Panc1 (cell line): ENCODE measurements at regions not wholly inside any gene's neighbourhood (a gene's known extent, or its start where the extent isn't known, plus 50 kb on each side); places are given as distances from the start of the nearest gene placed in this dataset.

Source experiments
- ATAC-seq: fragments of 200-7000 bp; cut with Tn5 transposase; 2 replicates; pipeline ENCODE4 v1.9.1; 2020; ENCODE audit warnings: mild to moderate bottlenecking, moderate library complexity
- BruUV-seq: library from RNA; stranded (reverse); fragments of 400-500 nt; replicated peaks from 2 replicates; lab custom pipeline; 2021; lab: Mats Ljungman, UMichigan
- CTCF ChIA-PET: fragments of 300-600 bp; sonication (Branson Sonifier 250); formaldehyde crosslinking; loops from one replicate; lab custom pipeline; 2022; ENCODE audit warnings: antibody characterized with exemption; lab: Charles Lee
- POLR2A ChIA-PET: fragments of 300-600 bp; sonication (Branson Sonifier 250); formaldehyde crosslinking; loops from one replicate; lab custom pipeline; 2022; ENCODE audit warnings: antibody characterized with exemption; lab: Charles Lee
- DNase-seq: peaks from one replicate; pipeline ENCODE4 v3.0.0-alpha.2; 2010; ENCODE audit warnings: low read depth, low spot score
- H3K27ac ChIP-seq: 2 replicates; pipeline ENCODE4 v1.5.1; 2011; ENCODE audit warnings: mild to moderate bottlenecking, low read length, inconsistent platforms
- H3K27me3 ChIP-seq: fragments of 200-500 bp; sonication (Bioruptor generic); 2 replicates; pipeline ENCODE4 v1.6.0; 2014; ENCODE audit warnings: low read length, inconsistent platforms; ENCODE audit not compliant: control insufficient read depth, insufficient read depth
- H3K36me3 ChIP-seq: fragments of 200-500 bp; sonication (Bioruptor generic); 2 replicates; pipeline ENCODE4 v1.5.1; 2014; ENCODE audit warnings: inconsistent platforms, mild to moderate bottlenecking, low read length, moderate library complexity; ENCODE audit not compliant: control insufficient read depth, insufficient read depth
- H3K4me1 ChIP-seq: 2 replicates; pipeline ENCODE4 v1.5.1; 2011; ENCODE audit warnings: inconsistent platforms, mild to moderate bottlenecking, low read length, moderate library complexity; ENCODE audit not compliant: control insufficient read depth, insufficient read depth
- H3K4me3 ChIP-seq, 2 experiments: 2 replicates each; pipeline ENCODE4 v1.5.1; 2011 to 2012; ENCODE audit warnings: low read depth in 2 of 2, low read length in 2 of 2, mild to moderate bottlenecking in 2 of 2, inconsistent platforms in 1 of 2, moderate library complexity in 1 of 2
- H3K9me3 ChIP-seq: fragments of 200-500 bp; sonication (Bioruptor generic); 2 replicates; pipeline ENCODE4 v1.5.1; 2014; ENCODE audit warnings: low read depth, mild to moderate bottlenecking, inconsistent platforms, low read length, moderate library complexity; ENCODE audit not compliant: control insufficient read depth, insufficient read depth
- POLR2AphosphoS5 ChIP-seq: IDR thresholded peaks from 2 replicates; pipeline ENCODE4 v1.6.1; 2012; ENCODE audit warnings: mild to moderate bottlenecking, low read depth, low read length, moderate library complexity
- SIN3A ChIP-seq: IDR thresholded peaks from 2 replicates; pipeline ENCODE4 v1.6.1; 2012; ENCODE audit warnings: low read depth, mild to moderate bottlenecking, low read length, moderate library complexity, borderline replicate concordance; ENCODE audit not compliant: insufficient read depth
- TCF7L2 ChIP-seq: IDR thresholded peaks from 2 replicates; pipeline ENCODE4 v1.6.1; 2011; ENCODE audit warnings: mild to moderate bottlenecking, low read depth, low read length, inconsistent platforms
- in situ Hi-C: cut with HindIII; loops from 2 replicates; pipeline ENCODE4 v1.10.0; 2016; ENCODE audit warnings: low sequenced_read_pairs, low pct_unique_long_range_greater_than_20kb
- intact Hi-C: fragments of 100-400 bp; cut with micrococcal nuclease; formaldehyde crosslinking; loops from one replicate; pipeline ENCODE4 v1.10.0; 2022; ENCODE audit not compliant: unreplicated experiment
- TF ChIP-seq, protein P1 (sequence below): fragments of 450-650 bp; IDR thresholded peaks from 2 replicates; pipeline ENCODE4 v1.5.1; 2017; ENCODE audit warnings: mild to moderate bottlenecking
- TF ChIP-seq, protein P2 (sequence below), 2 experiments: IDR thresholded peaks; 2 replicates each; pipeline ENCODE4 v1.6.1; 2011 to 2012; ENCODE audit warnings: low read depth in 2 of 2, control low read depth in 1 of 2, low read length in 1 of 2, mild to moderate bottlenecking in 1 of 2, moderate library complexity in 1 of 2; ENCODE audit not compliant: insufficient read depth in 1 of 2

DNA sequence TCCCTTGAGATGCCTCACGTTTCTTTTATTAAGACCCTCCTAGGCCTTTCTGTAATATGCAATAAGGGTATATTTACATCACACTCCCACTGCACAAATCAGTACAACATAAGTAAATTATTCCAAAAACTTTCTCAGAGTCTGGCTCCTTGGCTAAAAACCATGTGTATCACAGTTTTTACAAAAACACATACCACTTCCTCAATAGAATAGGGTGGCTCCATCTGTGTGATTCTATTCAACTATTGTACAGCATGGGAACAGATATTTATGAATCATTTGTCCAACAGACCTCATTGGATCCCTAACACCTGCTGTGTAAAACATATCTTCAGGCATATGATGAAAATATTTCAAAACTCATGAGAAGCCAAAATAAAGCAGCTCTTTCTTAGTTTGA, 502.7 kb downstream of the EFNA5 start:
- no peak for ATAC-seq
- no peak for DNase-seq
- no TSS peak for BruUV-seq
- no peaks in the 10 kb centered on the region for H3K36me3 ChIP-seq
- H3K4me3 ChIP-seq: no peak overlapping the region
- in situ Hi-C loops (no loop called here), intact Hi-C loops (no loop called here)
- TF ChIP-seq, protein P1, sequence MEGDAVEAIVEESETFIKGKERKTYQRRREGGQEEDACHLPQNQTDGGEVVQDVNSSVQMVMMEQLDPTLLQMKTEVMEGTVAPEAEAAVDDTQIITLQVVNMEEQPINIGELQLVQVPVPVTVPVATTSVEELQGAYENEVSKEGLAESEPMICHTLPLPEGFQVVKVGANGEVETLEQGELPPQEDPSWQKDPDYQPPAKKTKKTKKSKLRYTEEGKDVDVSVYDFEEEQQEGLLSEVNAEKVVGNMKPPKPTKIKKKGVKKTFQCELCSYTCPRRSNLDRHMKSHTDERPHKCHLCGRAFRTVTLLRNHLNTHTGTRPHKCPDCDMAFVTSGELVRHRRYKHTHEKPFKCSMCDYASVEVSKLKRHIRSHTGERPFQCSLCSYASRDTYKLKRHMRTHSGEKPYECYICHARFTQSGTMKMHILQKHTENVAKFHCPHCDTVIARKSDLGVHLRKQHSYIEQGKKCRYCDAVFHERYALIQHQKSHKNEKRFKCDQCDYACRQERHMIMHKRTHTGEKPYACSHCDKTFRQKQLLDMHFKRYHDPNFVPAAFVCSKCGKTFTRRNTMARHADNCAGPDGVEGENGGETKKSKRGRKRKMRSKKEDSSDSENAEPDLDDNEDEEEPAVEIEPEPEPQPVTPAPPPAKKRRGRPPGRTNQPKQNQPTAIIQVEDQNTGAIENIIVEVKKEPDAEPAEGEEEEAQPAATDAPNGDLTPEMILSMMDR: no peak
- TF ChIP-seq, protein P2, sequence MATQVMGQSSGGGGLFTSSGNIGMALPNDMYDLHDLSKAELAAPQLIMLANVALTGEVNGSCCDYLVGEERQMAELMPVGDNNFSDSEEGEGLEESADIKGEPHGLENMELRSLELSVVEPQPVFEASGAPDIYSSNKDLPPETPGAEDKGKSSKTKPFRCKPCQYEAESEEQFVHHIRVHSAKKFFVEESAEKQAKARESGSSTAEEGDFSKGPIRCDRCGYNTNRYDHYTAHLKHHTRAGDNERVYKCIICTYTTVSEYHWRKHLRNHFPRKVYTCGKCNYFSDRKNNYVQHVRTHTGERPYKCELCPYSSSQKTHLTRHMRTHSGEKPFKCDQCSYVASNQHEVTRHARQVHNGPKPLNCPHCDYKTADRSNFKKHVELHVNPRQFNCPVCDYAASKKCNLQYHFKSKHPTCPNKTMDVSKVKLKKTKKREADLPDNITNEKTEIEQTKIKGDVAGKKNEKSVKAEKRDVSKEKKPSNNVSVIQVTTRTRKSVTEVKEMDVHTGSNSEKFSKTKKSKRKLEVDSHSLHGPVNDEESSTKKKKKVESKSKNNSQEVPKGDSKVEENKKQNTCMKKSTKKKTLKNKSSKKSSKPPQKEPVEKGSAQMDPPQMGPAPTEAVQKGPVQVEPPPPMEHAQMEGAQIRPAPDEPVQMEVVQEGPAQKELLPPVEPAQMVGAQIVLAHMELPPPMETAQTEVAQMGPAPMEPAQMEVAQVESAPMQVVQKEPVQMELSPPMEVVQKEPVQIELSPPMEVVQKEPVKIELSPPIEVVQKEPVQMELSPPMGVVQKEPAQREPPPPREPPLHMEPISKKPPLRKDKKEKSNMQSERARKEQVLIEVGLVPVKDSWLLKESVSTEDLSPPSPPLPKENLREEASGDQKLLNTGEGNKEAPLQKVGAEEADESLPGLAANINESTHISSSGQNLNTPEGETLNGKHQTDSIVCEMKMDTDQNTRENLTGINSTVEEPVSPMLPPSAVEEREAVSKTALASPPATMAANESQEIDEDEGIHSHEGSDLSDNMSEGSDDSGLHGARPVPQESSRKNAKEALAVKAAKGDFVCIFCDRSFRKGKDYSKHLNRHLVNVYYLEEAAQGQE (IDR thresholded peaks at IDR 0.05; ENCODE audit: insufficient read depth in 1 of 2, low read depth in 2 of 2, low read length in 1 of 2): no peak
- TF ChIP-seq POLR2AphosphoS5 (no peak), TCF7L2 (no peak), SIN3A (no peak)
- no peaks in the 10 kb centered on the region for H3K27me3 ChIP-seq
- ChIA-PET POLR2A (no interaction called here), CTCF (no interaction called here)
- H3K9me3 ChIP-seq: peaks cover 13% of the 10 kb centered on the region; the same call in 1 of the 2 replicates
- H3K4me1 ChIP-seq: no peaks in the 10 kb centered on the region
- no peak overlapping the region for H3K27ac ChIP-seq

DNA sequence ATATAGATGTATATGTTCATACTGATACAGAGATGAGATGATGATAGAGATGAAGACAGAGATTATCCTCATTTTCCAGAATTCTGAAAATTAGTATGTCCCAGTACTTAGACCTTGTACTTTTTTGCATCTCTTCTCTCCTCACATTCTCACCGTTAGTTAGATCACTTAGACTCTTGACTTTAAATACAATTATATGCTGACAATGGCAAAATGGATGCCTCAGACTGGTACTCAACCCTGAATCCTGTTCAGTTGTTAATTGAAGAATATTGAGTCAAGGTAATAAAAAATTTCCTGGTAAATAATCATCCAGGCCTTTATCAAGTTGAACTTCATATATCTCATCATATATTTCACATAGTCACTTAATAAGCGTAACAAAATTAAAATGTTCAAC, 505.4 kb downstream of the EFNA5 start:
- in situ Hi-C loops: no loop called here
- no TSS peak for BruUV-seq
- POLR2A ChIA-PET: no interaction called here

More for the DNA sequence above, 505.4 kb downstream of the EFNA5 start:
- no peak for ATAC-seq
- CTCF ChIA-PET: no interaction called here
- Histone ChIP-seq H3K27ac (no peak overlapping the region), H3K9me3 (peaks cover 6% of the 10 kb centered on the region; the same call in 1 of the 2 replicates), H3K27me3 (no peaks in the 10 kb centered on the region), H3K4me3 (no peak overlapping the region), H3K4me1 (no peaks in the 10 kb centered on the region), H3K36me3 (no peaks in the 10 kb centered on the region)
- no peak for DNase-seq
- TF ChIP-seq, protein P2 (IDR thresholded peaks at IDR 0.05; ENCODE audit: insufficient read depth in 1 of 2, low read depth in 2 of 2, low read length in 1 of 2): no peak
- TF ChIP-seq SIN3A: no peak
- TF ChIP-seq, protein P1: no peak
- no peak for TF ChIP-seq POLR2AphosphoS5
- no peak for TF ChIP-seq TCF7L2
- intact Hi-C loops: no loop called here
